NCI-H187 (cell line): ENCODE measurements at regions not wholly inside any gene's neighbourhood (a gene's known extent, or its start where the extent isn't known, plus 50 kb on each side); places are given as distances from the start of the nearest gene placed in this dataset.
"Not testable (repeated sequence)": the region's sequence is repeated elsewhere in the genome, so short reads cannot be mapped to it uniquely, and the experiment has no call there.

Experiments used
- DNase-seq, 2 experiments: peaks; one replicate each; lab custom pipeline; 2025; lab: John Stamatoyannopoulos, UW

DNA sequence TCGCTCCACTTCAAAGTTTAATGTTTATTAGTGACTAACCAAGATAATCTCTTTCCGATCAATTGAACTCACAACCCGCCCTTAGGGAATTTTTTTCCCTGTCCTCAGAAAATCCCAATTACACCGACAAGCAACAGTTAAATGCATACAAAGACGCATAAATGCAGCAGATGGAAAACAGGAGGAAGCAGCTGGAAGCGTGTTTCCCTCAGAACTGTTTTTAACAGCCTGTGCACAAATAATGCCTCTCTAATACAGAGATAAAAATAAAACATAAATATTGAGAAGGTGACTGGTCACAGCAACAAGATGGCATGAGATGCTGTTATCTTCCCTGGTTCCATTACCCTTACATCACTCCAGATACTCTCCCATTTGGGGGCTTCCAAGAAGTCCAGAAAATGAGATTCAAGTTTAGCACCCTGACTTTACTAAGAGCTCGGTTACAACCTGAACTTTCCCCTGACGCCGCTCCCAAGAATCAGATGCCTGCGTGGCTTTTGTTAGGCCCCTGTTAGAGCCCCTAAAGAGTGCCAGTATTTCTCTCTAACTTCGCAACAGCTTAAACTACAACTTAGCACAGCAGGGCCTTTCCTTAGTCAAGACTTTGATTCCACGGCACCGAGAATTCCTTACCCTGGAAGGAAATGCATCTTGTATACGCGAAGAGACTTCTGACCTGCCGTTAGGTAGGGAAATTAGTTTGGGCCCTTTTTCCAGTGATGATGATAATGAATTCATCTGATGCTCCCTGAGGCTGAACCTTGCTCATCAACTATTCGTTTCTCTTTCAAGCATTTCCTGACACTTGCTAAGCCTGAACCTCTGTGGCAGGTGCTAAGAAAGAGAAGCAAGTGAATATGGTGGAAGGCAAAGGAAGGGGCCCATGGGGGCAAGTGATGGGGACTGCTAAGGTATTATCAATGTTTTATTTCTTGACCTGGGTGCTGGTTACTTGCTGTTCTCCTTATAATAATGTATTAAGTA, 137.7 kb upstream of the SMYD2 start:
- no peak for DNase-seq

GRCh38 chr1:214144521-214144920, 136.4 kb upstream of the SMYD2 start:
- DNase-seq: not testable (repeated sequence)

DNA sequence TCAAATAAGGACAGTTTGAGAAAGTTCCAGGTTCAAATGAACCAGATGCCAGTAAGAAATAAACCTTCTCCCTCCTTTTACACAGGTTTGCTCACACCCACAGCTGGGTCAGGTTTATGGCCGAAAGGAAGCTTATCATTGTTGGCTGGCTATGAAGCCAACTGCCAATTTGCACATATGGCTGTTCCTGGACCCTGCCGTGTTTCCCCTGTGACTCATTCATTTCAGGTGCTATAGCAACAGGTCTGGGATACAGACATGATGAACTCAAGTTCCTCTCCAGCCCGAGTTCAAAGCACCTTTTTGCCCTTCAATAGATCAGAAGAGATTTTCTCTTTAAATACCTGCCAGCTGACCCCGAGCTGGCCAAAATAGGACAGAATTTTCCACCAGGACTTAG, 134.4 kb upstream of the SMYD2 start:
- no peak for DNase-seq

DNA sequence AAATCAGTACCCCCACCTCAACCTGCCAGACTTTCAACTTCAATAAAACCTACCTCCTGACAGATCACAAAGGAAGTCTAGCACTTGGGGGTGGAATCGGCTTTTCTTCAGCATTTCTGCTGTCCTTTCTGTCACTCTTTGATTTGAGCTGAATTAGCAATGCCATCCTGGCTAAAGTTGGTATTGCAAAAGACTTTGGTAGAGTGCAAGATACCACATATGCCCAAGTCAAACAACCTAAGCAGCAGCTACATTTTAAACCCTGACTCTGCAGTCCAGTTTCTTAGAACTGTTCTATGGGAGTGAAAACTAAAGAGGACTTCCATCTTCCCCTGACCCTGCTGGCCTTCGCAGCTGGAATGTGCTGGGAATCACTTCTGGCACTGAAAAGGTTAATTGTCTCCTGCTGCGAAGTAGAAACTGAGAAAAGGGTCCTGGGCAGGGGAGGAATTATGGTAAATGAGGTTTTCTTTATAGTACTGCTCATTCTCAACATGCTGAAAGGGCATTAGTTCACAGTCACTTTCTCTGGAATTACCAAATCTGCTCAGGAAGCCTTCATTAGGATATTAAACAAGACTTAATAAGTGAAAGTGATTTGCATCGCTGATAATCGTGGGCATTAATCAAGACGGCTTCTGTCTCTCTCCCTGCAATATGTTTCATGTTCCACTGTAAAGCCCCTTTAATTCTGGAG, 126.2 kb upstream of the SMYD2 start:
- no peak for DNase-seq

- DNase-seq: no peak
These were observed 124.9 kb upstream of the SMYD2 start for GRCh38 chr1:214155987-214156625.

- no peak for DNase-seq
These were observed 116.8 kb upstream of the SMYD2 start for GRCh38 chr1:214164173-214164572.

DNA sequence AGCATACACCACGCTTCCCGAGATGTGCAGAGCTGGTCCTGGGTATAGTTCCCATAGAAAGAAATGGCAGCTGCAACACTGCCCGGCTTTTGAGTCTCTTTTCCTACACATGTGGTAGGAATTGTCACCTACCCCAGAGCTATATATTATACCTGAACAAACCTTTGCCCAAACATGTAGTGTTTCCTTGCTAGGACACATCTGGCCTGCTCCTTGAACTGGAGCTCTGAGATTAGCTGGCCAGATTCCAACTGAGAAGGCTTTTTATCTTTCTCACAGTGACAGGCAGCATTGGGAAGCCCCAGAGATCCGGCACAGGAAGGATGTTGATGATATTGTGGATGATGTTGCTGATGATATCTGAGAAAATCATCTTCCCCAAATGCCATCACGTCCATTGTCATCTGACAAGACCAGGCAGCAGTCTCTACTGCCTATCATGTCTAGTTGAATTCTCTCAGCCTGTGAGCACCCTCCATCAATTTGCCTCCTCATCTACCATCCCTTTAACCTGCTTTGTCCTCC, 115.0 kb upstream of the SMYD2 start:
- DNase-seq: no peak

DNA sequence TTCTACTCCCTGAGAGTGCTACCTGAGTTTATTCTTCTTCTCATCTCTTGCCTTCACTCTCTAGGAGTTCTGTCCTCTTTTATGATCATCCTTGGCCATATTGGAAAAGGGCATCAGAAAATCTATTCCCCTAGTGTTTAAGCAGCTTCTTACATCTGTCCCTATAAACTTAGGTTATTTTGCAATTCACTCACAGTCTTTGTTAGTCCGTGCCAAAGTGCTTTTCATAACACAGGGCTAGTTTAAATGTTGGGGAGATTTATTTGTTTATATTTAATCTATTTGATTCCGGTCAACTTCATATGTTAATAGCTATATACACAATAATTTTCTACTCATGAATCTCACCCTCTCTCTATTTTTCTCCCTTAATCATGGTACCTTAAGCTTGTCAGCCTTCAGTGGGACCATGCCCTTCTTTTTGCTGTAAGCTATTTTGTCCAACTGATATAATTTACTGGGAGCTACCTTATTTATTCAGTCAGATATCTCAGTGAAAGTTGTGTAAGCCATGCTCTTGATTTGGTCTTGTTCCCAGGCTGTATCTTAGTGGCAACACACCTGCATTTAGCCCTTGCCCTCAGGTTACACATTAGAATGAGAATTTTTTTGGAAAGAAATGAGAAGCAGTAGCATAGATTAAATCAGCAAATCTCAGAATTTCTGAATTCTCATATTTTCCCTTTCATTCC, 106.3 kb upstream of the SMYD2 start:
- no peak for DNase-seq

DNA sequence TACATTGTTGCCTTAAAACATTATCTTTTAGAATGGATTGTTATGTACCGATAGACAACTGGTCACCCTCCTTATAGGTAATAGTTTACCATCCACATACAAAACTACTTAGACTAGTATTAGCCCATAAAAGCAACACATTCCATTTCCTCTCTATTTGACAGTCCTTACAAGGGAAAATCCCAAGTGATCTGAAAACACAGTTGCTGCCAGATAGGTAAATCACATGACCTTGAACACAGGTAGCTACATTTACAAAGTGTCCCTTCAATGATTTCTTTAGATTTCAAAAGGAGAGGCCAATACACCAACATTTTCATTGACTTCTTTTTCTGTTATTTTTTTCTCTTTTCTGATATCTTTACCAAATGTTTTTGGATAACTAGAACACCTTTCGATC, 102.9 kb upstream of the SMYD2 start:
- DNase-seq: no peak

DNA sequence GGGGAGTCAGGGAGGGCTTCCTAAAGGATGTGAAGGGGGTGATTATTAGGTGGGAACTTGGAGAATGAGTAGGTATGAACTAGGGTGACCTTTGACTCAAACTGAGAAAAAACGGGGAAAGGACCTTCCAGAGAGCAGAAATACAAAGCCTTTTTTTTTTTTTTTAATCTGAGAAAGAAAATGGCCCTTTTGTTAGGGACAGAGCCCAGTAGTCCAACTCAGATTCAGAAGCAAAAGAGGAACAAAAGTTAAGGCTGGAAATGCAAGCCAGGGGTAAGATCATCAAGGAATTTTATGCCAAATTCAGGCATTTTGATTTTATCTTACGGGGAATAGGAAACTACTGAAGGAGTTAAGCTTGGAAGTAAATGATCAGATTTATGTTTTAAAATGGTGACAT, 96.0 kb upstream of the SMYD2 start:
- DNase-seq: no peak

GRCh38 chr1:214186103-214186824, 94.7 kb upstream of the SMYD2 start:
- DNase-seq: no peak

DNA sequence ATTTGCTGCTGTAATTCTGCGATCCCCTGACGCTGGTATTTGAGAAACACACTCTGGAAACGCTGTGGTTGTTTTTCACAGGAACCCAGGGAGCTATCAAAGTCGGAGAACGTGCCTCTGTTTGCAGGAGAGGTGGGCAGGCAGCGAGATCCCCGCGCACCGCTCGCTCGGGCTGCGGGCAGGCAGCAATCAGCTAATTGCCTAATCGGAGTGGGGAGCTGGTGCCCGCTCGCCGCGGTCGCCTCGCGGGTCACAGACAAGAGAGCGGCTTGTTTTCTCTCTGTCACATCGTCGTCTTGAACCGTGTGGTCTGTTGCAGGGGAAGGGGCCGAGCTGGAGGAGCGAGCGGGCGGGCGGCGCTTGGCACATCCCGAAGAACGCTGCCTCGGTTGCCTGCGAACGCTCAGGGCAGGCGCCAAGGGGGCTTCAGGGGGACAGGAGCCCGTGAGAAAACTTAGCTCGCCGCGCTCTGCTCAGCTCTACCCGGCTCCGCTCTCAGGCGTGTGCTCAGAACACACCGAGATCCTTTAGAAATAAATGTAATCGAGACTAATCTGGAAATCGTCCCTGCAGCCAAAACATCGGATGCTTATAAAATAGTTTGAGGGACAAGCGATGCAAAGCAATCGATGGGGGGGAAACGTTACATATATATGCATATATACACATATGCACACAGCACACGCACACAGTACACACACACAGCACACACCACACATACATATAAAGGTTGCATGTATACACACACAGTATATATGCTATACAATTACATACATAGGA, 93.6 kb upstream of the SMYD2 start:
- no peak for DNase-seq

DNA sequence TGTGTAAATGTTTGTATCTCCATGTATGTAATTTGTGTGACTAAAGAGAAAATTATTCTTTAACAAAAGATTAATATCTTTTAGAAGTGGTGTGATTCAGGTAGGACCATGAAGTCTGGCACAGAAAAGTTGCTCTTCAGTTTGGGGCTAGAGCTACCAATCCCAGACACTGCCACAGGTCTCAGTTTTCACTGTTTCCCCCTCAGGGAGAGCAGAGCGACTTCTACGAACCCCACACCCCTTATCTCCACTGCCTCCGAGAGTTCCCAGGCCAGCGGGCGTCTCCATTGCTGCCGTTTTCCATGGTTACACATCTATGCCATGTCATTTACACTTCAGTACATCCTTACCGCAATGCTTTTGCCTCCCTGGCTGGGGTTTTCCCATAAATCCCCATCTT, 93.0 kb upstream of the SMYD2 start:
- no peak for DNase-seq

DNA sequence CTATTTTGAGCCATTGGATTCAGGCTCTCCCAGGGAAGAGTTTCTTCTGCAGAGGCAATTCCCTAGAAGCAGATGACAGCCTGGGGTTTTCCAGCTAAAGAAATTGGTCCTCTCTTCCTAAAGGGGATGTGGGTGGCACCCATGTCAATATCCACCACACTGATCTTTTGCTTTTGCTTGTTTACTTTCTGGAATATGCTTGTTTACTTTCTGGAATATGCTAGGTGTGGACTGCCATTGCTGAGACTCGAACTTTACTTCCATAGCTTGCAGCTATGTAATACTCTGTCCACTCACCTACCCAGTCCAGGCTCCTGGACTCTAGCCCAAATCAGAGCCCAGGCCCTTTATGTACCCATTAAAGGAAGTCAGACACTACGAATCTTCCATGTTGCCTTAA, 92.1 kb upstream of the SMYD2 start:
- no peak for DNase-seq

DNA sequence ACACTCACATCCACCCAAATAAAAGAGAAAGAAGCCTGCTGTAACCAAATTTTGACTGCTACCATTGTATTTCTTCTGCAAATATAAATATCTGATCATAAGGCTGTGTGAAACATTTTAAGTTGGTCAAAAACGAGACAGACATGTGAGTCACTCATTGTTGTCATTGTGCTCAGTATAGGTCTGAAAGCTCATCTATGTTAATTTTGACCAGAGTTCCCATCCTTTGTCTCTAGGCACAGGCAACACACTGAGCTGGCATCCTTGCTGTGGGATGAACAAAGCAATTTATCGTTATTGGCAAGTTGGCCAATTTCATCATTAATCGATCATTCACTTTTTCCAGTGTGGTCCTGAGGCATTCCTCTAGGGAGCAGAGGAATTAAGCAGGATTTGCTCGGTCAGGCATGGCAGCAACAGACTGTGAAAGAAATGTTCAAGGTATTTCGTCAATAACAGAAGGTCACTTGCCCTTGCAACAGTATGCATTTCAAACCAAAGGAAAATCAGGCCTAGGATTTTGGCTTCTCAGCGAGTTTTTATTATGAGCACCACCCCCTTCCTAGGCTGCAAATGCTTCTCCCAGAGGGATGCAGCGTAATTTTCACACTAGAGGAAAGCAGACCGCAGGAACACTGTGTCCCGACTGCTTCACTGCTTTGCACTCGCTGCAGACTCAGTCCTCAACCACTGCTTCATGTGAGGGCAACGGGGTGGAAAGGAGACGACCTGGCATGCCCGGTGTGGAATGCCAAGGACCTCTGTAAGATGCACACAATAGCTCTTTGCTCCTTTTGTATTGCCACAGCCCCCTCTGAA, 87.9 kb upstream of the SMYD2 start:
- DNase-seq: no peak

GRCh38 chr1:214193691-214194090, 87.3 kb upstream of the SMYD2 start:
- DNase-seq: no peak

GRCh38 chr1:214198571-214198970, 82.4 kb upstream of the SMYD2 start:
- DNase-seq: no peak

DNA sequence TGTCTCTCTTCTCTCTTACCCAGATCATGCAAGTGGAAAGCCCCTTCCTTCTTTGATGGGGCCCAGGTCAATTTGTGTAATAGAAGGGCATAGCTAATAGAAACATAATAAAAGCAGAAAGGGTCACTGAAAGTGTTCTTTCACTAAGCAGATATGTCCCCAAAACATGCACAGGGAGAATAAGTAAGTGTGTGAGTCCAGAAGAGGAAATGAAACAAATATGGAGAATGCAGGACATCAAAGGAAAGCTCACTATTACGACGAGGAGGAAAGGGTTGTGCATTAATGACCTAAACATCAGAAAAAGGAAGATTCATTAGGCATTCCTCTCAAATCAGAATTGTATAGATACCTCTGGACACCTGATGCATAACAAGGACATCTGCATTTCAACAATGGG, 81.4 kb upstream of the SMYD2 start:
- DNase-seq: no peak

DNA sequence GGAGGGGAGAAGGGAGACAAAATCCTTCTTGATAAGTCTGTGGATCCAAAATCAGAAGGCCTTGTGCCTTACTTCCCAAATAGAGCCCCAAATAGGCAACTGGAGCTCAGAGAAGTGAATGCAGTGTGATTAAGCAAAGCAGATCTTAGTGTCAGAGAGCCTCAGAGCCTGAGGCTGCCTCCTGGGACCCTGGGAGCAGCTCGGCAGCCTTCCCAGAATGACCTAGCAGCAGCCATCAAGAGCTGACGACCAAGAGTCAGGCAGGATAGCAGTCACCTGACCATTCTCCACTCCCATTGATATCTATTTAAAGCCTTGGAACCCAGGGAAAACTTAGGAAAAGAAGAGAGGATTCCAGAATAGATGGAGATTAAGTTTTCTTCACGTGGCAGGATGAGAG, 78.0 kb upstream of the SMYD2 start:
- no peak for DNase-seq

DNA sequence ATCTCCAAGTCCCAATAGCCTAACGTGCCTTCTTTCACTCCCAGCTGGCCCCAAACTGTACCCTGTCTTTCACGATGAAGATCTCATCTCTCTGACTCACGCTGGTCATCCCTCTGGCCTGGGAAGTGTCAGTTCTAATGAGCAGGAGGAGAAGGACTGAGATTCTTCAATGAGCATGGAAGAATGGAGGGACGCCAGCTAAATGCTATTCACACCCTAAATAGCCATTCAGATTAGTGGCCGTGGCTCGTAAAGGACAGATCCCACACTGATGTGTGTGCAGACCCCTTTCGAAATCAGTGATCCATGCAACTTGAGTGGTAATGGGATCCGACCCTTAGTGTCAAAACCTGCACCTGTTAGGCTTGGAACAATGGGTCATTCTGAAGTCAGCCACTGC, 75.9 kb upstream of the SMYD2 start:
- no peak for DNase-seq
